Kidney (tissue), 13 donors: ENCODE measurements at regions not wholly inside any gene's neighbourhood (a gene's known extent, or its start where the extent isn't known, plus 50 kb on each side); places are given as distances from the start of the nearest gene placed in this dataset.

Experiments
- DNase-seq, 5 donors: peaks; one replicate each; pipeline ENCODE4 v3.0.0-alpha.2; 2013 to 2020
- FAIRE-seq: peaks from 2 replicates; lab custom pipeline; 2012; peaks lifted over from hg19 to GRCh38; lab: Jason Lieb, UNC
- H3K27ac ChIP-seq, 2 donors: one replicate each; pipeline ENCODE4 v1.7.0; 2013; ENCODE audit warnings: low read depth in 2 of 2, low read length in 2 of 2, inconsistent platforms in 1 of 2
- H3K27me3 ChIP-seq: one replicate; pipeline ENCODE4 v1.7.1; 2013; ENCODE audit warnings: low read length, inconsistent platforms; ENCODE audit not compliant: control insufficient read depth, insufficient read depth
- H3K36me3 ChIP-seq, 3 donors: one replicate each; pipeline versions ENCODE4 v1.7.0 to v1.7.1; 2013; ENCODE audit warnings: low read length in 3 of 3, control low read depth in 1 of 3, inconsistent platforms in 1 of 3; ENCODE audit not compliant: insufficient read depth in 3 of 3, control insufficient read depth in 2 of 3
- H3K4me1 ChIP-seq, 3 donors: one replicate each; pipeline versions ENCODE4 v1.7.0 to v1.7.1; 2013; ENCODE audit warnings: low read length in 3 of 3, inconsistent platforms in 1 of 3, low read depth in 1 of 3; ENCODE audit not compliant: control insufficient read depth in 2 of 3, insufficient read depth in 2 of 3
- H3K4me3 ChIP-seq, 3 donors: one replicate each; pipeline versions ENCODE4 v1.7.0 to v1.8.1; 2013; ENCODE audit warnings: low read length in 3 of 3, control low read depth in 1 of 3, inconsistent platforms in 1 of 3
- H3K9ac ChIP-seq, 3 donors: one replicate each; pipeline versions ENCODE4 v1.7.0 to v1.7.1; 2013; ENCODE audit warnings: low read length in 3 of 3, control low read depth in 1 of 3, inconsistent platforms in 1 of 3
- H3K9me3 ChIP-seq, 3 donors: one replicate each; pipeline versions ENCODE4 v1.7.0 to v1.7.1; 2013; ENCODE audit warnings: low read length in 3 of 3, control low read depth in 1 of 3, inconsistent platforms in 1 of 3; ENCODE audit not compliant: control insufficient read depth in 2 of 3, insufficient read depth in 1 of 3
- CTCF ChIP-seq: IDR thresholded peaks from 3 replicates; pipeline ENCODE4 v1.5.1; 2012; ENCODE audit warnings: mild to moderate bottlenecking, moderate library complexity, borderline replicate concordance; ENCODE audit not compliant: insufficient read depth; ENCODE audit errors: extremely low read depth
- intact Hi-C: fragments of 100-400 bp; cut with DNase I; formaldehyde crosslinking; loops from one replicate; pipeline ENCODE4 v1.11.1; 2022
- donor health status: control.
- donor health status: control.
- donor health status: control.
- donor health status: control.
- donor health status: control.
- donor health status: DM: yes; HTN: yes; CAD: no.
- donor health status: Normal renal cell carcinoma (clear cell type).

- no peak for FAIRE-seq
- Histone ChIP-seq H3K9me3 (no peaks in the 10 kb centered on the region), H3K27me3 (no peaks in the 10 kb centered on the region), H3K4me1 (no peaks in the 10 kb centered on the region), H3K9ac (no peak overlapping the region), H3K36me3 (no peaks in the 10 kb centered on the region), H3K4me3 (no peak overlapping the region), H3K27ac (no peak overlapping the region)
- intact Hi-C loops = no loop called here
- DNase-seq = no peak
- TF ChIP-seq CTCF = no peak
These were observed 388.3 kb downstream of the PLK2 start for GRCh38 chr5:58071566-58071965.

DNA sequence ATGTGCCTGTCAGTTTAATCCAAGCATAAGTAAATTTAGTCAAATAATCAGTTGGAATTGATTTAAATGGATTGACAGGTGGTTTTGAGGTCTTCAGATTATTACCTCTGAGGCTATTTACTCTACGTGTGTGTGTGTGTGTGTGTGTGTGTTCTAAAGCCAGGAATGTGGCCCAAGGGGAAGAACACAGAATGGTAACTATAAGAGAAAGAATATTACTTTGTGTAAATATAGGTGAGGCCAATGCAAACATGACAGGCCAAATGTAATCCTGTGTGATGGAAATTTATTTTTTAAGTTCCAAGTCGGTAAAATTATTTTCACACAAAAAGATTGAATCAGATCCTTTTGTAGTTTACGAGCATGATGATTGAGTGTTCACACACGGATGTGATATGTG lies 390.0 kb downstream of the PLK2 start:
- Histone ChIP-seq H3K9ac (no peak overlapping the region), H3K27ac (no peak overlapping the region), H3K4me3 (no peak overlapping the region), H3K4me1 (no peaks in the 10 kb centered on the region), H3K27me3 (no peaks in the 10 kb centered on the region), H3K9me3 (no peaks in the 10 kb centered on the region), H3K36me3 (no peaks in the 10 kb centered on the region)
- no peak for FAIRE-seq
- TF ChIP-seq CTCF = no peak
- intact Hi-C loops = no loop called here
- DNase-seq = no peak

DNA sequence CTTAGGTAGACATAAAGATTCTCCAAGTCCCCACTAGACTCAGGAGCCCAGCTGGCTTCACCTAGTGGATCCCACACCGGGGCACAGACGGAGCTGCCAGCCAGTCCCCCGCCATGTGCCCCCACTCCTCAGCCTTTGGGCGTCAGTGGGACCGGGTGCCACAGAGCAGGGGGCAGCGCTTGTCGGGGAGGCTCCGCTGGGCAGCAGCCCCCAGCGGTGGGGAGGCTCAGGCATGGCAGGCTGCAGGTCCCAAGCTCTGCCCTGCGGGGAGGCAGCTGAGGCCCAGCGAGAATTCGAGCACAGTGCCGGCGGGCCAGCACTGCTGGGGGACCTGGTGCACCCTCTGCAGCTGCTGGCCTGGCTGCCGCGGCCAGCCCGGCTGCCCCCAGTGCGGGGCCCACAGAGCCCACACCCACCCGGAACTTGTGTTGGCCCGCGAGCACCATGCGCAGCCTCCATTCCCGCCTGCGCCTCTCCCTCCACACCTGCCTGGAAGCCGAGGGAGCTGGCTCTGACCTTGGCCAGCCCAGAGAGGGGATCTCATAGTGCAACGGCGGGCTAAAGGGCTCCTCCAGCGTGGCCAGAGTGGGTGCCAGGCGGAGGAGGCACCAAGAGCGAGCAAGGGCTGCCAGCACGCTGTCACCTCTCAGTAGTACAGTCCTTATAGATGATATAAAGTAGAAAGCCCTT lies 390.7 kb downstream of the PLK2 start:
- no peak for TF ChIP-seq CTCF
- FAIRE-seq = no peak
- intact Hi-C loops = no loop called here
- Histone ChIP-seq H3K27ac (no peak overlapping the region), H3K9ac (no peak overlapping the region), H3K27me3 (no peaks in the 10 kb centered on the region), H3K4me1 (no peaks in the 10 kb centered on the region), H3K36me3 (no peaks in the 10 kb centered on the region), H3K4me3 (no peak overlapping the region), H3K9me3 (no peaks in the 10 kb centered on the region)
- DNase-seq = peak in 1 of 5 donors; percentile 57

GRCh38 chr5:58066557-58066956 lies 393.3 kb downstream of the PLK2 start:
- DNase-seq (no peak), FAIRE-seq (no peak)
- Histone ChIP-seq H3K27me3 (no peaks in the 10 kb centered on the region), H3K36me3 (no peaks in the 10 kb centered on the region), H3K27ac (no peak overlapping the region), H3K4me3 (no peak overlapping the region), H3K9me3 (no peaks in the 10 kb centered on the region), H3K9ac (no peak overlapping the region), H3K4me1 (no peaks in the 10 kb centered on the region)
- TF ChIP-seq CTCF = no peak
- intact Hi-C loops = no loop called here
